DMS53 treated with DMSO at 0.1 percent for 48 hours (cell line): ENCODE measurements at regions not wholly inside any gene's neighbourhood (a gene's known extent, or its start where the extent isn't known, plus 50 kb on each side); places are given as distances from the start of the nearest gene placed in this dataset.
"Not testable (repeated sequence)": the region's sequence is repeated elsewhere in the genome, so short reads cannot be mapped to it uniquely, and the experiment has no call there.

ENCODE experiments used
- DNase-seq: peaks from one replicate; lab custom pipeline; 2025; ENCODE audit not compliant: unreplicated experiment; lab: John Stamatoyannopoulos, UW

DNA sequence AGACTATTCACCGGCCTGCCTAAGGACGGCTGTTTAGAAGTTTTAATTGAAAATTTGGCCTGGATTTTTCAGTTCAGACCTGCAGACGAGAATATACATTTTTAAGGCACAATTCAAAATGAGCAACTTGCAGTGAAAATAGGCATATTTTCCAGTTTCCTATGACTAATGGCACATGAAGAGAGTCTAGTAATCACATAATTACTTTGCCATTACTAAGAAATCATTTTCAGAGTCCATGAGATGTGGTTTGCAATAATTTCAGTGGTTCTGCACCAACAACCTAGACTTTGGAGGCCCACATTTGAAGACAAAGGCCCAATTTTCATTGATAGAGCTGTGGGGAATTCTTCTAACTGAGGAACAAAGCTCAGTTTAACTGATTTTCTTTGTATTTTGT lies 205.3 kb downstream of the SOX2 start:
- no peak for DNase-seq

DNA sequence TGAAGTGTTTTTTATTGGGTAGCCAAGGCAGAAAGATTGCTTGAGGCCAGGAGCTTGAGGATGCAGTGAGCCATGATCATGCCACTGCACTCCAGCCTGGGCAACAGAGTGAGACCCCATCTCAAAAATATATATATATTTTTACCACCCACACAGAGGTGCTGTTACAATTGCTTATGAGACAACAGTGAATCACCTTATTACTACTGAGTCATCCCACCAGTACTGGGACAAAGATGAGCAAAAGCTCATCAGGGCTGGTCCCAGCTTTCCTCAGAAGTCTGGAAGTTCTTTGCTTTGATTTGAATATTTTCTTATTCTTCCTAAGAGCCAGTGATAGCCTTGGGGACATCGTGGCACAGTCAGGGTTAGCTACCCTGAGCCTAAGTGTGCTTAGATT lies 207.7 kb downstream of the SOX2 start:
- no peak for DNase-seq

DNA sequence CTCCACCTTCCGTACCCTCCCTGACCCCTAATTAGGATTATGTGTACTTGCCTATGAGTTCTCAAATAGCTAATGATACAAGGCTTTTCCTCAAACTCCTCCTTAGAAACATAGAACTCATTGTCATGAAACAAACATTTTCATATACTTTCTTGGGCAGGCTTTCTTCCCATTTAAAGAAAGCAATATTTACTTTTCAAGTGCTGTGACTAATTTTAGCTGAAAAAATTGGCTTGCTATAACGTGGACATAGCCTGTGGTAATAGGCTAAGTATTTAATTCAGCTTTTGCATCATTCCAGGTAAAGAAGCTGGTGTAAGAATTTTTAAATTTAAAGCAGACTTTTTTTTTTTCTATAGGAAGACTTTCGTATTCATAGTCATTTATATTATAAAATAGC lies 208.7 kb downstream of the SOX2 start:
- DNase-seq: no peak

DNA sequence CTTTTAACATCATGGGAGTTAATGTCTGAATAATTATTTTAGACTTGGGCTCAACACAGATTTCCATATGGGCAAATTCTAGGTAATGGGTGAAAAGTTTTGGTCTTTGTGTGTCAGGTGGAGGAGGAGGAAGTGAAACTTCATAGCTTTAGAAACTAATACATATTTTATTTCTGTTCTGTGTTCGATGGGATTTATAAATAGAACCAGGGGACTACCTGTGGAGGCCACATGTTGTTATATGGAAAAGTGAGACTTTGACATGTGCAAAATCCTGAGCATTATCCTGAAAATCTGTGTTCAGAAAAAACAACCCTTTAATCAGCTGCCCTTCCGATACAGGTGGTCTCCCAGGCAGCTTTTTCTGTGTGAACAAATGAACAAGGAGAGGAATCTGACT lies 209.5 kb downstream of the SOX2 start:
- no peak for DNase-seq

DNA sequence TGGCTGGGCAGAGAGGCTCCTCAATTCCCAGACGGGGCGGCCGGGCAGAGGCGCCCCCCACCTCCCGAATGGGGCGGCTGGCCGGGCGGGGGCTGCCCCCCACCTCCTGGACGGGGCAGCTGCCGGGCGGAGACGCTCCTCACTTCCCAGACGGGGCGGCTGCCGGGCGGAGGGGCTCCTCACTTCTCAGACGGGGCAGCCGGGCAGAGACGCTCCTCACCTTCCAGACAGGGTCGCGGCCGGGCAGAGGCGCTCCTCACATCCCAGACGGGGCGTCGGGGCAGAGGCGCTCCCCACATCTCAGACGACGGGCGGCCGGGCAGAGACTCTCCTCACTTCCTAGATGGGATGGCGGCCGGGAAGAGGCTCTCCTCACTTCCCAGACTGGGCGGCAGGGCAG lies 214.1 kb downstream of the SOX2 start:
- not testable (repeated sequence) for DNase-seq

DNA sequence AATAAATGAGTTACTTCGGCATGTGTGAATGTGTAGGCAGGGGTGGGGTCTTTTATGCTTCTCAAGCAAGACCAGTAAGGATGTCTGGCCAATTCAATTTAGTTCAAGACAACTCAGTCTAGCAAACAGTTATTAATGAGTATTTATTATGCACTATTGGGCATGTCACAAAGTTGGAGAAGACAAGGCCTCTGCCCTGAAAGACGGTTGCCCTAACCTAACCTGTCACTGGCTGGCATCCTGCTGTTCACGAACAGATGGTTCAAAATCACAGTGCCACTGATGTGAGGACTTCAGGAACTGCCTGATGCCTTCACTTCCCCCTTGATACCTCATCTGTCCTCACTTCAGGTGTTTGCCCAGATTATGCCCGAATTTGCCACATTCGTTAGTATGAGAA lies 217.8 kb downstream of the SOX2 start:
- DNase-seq: no peak

DNA sequence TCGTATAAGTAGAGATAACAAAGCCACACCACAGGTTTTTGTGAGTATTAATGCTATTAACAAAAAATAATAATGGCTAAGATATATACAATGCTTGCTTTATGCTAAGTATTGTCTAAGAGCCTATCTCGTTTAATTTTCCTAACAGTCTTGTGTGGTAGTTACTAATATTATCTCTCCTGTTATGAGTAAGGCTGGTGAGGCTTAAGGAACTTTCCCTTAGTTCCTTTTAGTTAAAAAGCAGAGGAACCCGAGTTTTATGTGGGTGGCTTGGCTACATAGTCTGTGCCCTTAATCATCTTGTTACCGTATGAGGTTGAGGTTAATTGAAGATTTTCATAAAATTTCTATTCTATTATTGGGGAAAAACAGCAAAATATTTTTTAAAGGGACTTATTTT lies 218.4 kb downstream of the SOX2 start:
- DNase-seq: no peak

DNA sequence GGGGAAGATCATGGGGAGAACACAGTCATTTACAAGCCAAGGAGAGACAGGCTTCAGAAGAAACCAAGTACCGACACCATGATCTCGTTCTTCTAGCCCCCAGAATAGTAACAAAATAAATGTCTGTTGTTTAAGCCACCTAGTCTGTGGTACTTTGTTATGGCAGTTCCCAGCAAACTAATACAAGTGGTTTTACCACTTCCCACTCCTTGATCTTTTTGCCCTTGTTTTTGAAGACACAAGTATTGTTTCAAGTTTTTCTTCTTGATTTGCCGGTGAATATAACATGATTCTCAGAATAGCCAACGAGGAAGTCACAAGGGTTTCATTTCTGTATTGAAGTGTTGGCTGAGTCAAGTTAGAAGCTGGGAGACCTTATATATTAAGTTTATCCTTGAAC lies 220.3 kb downstream of the SOX2 start:
- DNase-seq: no peak

DNA sequence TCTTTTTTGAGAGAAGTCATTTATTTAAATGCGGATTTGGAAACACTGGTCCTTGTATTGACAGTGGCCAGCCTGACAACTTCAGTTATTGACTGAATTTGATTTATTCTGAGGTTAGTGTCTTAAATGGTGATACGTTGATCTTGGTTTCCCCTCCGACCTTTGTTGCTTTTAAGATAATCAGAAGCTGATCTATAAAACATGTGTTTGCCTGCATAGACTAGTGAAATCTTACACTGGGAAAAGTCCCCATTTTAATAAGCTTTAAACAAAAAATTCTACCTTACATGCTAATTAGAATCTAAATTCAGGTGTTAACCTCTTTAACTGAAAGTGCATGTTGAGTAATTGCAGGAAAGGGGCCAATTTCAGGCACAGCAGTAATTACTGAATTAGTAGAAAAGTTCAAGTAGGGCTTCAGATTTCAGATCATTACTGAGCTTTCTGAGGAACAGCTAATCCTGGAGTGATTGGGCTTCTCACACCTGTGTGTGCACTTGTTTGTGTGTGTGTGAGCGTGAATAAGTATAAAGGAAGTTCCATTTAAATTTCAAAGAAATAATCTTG lies 221.4 kb downstream of the SOX2 start:
- DNase-seq: no peak

DNA sequence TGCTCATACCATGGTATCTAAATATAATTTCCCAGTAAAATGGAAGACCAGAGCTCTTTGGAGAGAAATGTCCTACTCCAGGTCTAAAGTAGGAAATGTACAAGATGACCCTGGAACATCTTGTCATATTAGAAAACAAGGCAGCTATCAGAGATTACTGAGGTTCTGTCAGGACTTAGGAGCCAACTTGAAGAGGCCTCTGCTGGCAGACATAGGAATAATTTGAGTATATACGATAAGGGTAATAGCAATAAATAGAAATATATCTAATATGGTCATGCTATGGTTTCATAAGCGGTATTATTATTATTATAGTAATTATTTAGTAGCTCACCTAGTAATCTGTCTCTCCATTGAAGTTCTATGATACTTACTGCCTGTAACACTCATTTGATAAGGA lies 224.2 kb downstream of the SOX2 start:
- DNase-seq: no peak

DNA sequence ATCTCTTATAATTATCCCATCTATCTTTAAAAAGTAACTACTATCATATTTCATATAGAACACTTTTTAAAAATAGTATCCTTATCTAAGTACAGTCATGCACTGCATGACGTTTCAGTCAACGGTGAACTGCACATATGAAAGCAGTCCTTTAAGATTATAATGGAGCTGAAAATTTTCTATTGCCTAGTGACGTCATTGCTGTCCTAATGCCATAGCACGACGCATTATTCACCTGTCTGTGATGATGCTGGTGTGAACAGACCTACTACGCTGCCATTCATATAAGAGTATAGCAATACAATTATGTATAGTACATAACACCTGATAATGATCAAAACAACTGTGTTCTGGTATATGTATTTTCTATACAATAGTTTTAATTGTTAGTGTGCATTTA lies 225.0 kb downstream of the SOX2 start:
- DNase-seq: no peak

DNA sequence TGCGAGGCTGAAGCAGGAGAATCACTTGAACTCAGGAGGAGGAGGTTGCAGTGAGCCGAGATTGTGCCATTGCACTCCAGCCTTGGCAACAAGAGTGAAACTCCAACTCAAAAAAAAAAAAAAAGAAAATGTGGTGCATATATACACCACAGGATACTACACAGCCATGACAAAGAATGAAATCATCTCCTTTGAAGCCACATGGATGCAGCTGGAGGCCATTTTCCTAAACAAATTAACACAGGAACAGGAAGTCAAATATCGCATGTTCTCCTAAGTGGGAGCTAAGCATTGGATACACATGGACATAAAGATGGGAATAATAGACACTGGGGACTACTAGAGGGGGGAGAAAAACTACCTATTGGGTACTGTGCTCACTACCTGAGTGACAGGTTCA lies 226.9 kb downstream of the SOX2 start:
- peak; percentile 3 for DNase-seq

DNA sequence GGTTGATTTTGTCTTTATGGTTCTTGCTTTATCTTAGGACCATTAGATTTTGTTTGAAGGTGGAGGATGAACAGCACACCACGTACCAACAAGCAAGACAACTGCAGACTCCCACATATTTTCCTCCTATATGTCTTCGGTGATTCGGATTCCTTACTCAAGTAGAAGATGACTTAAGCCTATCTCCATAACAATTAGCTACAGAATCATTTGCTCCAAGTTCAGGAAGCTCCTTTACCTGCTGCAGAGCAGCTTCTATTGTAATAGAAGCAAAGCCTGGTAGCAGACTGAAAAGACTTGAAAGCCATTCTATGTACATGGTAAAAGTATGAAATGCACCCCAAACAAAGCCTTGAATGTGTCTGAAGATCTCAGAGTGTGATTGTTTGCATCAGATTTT lies 229.0 kb downstream of the SOX2 start:
- no peak for DNase-seq

DNA sequence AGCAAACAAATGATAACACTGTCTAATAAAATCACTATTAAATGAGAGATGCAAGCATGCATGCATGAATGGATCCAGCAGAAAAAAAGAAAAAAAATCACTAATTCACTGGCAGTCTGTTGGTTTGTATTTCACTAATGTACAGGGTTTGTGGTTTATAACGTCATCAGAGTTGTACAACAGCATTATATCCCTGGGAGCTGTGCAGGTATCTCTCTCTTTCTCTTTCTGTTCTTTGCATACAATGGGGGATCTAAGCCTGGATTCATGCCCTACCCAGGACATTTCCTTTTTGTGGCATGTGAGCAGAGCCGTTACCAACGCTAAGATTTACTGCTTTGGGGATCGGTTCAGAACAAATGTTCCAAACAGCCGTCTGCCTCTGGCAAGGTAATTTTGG lies 229.5 kb downstream of the SOX2 start:
- DNase-seq: no peak

DNA sequence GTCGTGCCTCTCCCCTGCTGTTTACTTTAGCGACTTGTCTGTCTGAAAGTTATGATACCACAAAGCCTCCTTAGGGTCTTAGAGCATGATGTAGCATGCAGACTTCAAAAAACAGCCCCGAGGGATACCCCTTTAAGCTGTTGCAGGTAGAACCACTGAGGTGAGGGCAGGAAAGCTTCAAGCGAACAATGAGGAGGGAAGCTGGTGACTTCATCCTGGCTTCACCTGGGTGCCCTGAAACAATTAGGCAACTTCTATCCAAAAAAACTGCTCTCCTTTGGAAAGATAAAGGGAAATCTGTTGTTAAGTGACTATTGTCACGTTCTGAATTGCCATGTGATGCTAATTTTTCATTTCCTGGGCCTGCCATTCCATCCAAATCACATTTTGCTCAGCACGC lies 231.6 kb downstream of the SOX2 start:
- no peak for DNase-seq

DNA sequence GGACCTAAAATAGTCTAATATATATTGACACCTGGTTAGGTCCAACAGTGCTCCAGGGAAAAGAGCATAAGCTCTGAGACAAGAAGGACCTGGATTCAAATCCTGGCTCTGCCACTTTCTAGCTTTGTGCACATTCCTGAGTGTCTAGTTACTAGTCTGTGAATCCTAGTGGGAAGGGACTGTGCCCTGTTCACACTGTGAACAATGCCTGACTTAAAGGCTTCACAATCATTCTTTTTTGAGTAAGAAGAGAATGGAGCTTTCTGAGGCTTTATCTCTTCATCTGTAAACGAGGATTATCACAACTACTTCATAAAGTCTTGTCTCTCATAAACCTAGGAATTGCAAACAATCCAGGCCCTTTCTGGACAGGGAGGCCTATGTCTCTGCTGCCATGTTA lies 235.9 kb downstream of the SOX2 start:
- no peak for DNase-seq

DNA sequence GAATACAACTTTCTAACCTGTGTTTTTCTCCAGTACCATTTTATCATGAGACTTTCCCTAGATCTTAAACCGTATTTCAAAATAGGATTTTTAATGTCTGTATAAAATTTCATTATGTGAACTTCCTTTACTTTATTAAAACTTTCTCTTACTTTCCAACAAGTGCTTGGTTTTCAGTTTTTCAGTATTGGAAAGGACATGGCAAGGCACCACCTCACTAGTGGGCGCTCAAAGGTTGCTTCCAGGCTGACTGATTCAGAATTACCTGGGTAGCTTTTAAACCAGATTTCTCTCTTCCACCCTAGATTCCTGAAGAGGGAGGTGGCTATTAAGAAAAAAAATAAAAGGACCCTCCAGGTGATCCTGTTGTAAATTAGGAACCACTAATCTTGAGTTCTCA lies 236.6 kb downstream of the SOX2 start:
- DNase-seq: peak; percentile 0

DNA sequence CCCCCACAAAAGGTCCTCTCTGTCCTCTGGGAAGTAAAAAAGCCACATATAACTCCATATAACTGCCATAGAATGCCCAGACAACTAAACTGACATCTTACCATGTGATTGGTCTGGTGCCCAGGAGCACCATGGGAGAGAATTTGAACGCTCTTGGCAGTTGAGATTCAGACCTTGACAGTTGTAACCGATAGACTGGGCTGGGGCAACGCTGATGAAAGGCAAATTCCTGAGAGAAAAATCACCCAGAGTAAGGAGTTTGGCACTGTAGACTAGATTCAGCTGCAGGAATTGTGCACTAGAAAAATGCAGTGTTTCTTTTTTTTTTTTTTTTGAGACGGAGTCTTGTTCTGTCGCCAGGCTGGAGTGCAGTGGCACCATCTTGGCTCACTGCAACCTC lies 240.5 kb downstream of the SOX2 start:
- no peak for DNase-seq

DNA sequence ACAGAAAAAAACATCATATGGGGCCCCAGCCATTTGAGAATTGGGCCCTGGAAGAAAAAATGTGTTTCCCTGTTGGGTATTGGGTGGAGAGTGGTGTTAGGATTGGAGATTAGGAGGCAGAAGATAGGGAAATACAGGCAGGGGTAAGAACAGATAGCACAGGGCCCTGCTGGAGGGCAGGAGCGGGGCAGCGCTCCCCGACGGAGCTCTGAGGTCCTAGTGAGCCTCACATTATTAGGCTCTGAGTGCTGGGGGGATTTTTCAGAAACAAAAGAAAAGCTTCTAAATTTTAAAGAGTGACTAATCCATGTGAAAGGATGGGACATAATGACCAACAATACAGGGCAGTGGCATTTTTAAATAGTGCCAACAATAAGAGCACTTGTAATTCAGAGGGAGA lies 241.2 kb downstream of the SOX2 start:
- DNase-seq: no peak

DNA sequence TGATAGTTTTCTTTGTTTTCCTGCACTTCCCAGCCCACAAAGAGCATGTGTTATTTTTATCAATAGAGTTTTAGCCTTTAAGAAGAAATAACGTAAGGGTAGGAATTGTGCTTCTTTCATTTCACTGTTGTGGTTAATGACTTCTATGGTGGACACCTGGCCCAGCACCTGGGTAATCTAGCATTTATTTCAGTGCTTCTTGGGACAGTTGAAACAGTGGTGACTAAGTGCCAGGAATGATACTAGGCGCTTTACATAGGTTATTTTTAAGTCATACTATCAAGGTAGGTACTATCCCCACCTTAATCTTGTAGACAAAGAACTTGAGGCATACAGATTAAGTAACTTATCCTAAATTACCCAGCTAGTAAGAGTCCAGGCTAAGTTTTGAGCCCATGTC lies 243.8 kb downstream of the SOX2 start:
- no peak for DNase-seq

DNA sequence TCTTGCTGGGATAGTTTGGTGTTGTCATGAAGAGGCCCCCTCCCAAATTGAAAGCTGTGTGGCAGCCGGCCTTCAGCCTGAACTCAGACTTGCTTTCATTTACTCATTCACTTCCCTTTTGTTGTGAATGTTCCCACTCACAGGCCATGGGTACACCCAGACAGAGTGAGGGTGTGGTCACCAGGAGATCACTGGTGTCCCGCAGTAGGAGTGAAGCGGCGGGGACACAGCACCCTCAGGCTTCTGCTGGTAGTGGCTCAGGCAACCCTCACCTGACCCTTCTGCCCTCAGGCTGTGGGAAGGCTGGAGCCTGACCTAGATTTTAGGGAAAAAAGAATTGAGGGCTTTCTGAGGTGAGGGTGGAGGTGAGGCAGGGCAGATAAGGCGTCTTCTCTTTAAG lies 244.4 kb downstream of the SOX2 start:
- DNase-seq: no peak

DNA sequence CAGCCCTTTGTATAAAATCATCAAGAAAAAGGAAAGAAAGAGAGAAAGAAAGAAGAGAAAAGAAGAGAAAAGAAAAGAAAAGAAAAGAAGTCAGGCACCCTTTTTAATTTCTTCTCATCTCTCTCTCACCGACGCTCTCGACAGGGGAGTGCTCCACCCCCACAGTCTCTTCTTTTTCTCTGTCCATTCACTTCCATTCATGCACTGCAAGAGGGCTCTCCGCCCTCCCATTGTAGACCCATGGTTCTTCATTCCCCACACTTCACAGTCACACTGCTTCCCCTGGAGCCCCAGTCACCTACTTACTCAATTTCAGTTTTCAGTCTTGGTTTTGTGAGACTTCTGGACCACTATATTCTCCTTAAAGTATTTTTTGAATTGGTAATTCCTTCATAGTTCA lies 254.7 kb downstream of the SOX2 start:
- DNase-seq: no peak

DNA sequence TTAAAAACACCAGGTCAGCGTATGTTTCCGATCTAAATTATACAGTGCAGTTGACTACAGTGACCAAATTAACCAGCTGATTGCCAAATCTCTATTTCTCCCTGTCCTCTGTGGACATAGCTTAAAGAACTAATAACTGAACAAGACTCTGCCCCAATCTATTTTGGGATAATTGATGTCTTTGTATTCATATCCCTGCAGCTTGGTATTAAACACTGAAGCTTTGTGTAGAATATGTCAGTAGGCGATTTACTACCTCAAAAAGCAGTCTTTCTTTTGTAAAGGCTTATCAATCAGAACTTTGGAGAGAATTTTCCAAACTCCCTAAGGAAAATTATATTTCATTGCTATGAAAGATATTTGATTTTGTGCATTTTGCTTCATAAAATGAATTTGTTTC lies 258.2 kb downstream of the SOX2 start:
- no peak for DNase-seq

DNA sequence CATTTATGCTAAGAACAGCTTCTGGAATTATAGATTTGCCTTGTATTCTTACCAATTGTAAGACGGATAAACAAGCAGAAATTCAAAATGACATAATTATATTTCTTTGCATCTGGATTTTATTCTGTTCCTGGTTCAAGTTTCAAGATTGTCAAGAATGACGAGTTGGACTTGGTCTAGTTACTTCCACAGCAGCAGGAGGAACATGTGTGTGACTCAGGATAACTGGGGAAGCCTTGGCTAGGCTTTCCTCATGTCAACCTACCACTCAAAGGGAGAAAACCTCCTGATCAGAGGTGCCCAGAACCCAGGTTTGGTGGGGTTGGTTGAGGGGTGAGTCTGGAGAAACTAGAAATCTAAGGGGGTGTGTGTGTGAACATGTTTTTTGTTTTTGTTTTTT lies 259.7 kb downstream of the SOX2 start:
- DNase-seq: no peak
